Suppressor macrophage treated with lipopolysaccharide for 4 hours (primary cell): ENCODE measurements at regions not wholly inside any gene's neighbourhood (a gene's known extent, or its start where the extent isn't known, plus 50 kb on each side); places are given as distances from the start of the nearest gene placed in this dataset.

Source experiments
- DNase-seq: peaks from one replicate; pipeline ENCODE4 v3.0.0-alpha.2; 2020

DNA sequence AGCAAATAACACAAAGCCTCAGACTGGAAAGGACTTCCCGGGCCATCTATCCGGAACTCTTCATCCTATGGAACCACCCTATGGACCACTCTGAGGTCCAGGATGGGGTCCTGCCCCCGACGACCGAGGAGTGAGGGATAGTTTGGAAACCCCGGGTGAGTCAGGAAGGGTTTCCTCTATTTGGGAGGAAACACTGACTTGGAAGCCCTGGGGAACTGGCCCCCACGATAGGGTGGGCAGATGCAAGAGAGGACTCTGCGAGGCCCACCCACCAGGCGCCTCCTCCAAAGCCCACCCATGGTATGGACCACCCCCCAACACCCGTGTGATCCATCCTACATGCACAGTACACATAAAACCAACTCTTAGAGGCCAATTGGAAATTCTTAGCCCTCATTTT, 69.4 kb downstream of the CPN2 start:
- DNase-seq = no peak

GRCh38 chr3:194282436-194283122, 68.5 kb downstream of the CPN2 start:
- DNase-seq = no peak

DNA sequence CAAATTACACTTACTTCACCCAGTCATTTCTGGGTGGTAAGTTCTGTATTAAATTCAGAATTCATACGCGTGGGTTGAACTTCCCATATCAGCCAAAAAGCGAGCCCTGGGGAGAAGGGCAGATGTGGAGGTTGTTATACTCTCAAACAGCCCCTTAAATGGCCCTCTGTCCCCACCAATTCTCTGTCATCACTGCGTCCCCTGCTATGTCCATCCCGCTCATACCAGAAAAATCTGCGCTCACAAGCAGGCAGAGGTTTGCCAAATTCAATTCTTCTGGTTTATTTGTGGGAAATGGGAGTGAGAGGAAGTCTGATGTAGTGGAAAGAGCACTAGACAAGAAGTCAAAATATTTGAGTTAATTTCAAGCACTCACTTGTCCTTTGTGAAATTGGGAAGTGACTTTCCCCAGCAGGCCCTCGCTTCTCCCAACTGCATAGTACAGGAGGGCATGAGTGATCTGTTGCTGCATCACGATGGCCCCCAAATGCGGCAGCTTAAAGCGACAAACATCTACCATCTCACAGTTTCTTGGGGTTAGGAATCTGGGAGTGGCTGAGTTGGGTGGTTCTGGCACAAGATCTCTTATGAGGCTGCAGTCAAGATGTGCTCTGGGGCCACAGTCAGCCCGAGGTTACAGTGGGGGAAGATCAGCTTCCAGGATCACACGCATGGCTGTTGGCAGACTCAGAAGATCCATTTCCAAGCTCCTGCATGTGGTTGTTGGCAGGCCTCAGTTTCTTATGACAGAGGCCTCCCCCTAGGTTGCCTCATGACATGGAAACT, 67.7 kb downstream of the CPN2 start:
- DNase-seq = no peak

GRCh38 chr3:194284351-194284750, 66.8 kb downstream of the CPN2 start:
- no peak for DNase-seq

- DNase-seq = no peak
Observed at GRCh38 chr3:194285024-194285849, 65.9 kb downstream of the CPN2 start.

DNA sequence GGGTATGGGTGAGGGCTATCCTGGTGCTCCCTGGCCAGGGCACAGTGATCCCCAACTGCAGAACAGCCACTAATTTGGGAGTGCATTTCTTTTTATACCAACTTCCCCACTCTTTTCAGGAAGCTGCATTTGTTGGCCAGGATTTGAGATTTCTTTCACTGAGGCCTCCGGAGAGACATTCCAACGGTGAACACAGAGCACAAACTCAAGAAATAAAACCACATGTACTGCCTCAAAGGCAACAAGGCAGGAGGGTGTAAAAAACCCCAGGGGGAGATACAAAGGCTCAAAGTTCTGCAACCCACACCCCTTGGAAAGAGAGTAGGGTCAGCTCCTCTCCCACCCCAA, 65.3 kb downstream of the CPN2 start:
- DNase-seq = no peak

DNA sequence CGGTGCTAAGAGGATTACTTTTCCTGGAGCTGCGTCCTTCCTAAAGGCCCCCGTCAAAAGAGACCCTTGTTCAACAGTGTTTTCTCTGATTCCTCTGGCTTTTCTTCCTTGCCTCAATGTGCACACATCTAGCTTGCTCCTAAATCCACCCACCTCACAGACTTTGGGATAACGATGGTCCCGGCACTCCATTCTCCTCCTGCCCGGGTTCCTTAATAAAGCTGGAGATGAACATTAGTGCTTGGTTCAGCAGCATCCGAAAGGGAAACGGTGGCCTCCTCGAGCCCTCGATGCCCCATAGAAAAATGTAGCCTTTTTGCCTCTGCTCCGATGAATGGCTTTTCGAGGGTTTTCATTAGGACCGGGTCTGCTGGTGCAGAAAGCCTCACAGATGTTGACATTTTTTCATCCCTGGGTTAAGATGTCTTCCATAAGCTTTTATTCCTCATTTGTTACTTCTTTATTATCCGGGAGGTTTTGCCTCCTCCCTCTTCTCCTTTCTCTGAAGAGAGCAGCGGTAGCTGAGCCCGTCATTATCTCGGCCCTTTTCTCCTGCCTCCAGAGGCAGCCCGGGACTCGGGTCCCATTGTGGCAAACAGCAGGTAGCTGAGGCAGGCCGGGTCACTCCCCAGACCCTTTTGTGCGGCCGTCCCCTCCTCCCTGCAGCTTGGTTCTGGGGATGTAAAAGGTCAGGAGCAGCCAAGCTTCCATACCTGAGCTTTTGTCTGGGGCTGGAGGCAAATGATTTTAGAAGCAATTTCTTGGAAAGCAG, 64.6 kb downstream of the CPN2 start:
- DNase-seq = no peak

- no peak for DNase-seq
Observed at GRCh38 chr3:194287374-194287773, 63.8 kb downstream of the CPN2 start.

DNA sequence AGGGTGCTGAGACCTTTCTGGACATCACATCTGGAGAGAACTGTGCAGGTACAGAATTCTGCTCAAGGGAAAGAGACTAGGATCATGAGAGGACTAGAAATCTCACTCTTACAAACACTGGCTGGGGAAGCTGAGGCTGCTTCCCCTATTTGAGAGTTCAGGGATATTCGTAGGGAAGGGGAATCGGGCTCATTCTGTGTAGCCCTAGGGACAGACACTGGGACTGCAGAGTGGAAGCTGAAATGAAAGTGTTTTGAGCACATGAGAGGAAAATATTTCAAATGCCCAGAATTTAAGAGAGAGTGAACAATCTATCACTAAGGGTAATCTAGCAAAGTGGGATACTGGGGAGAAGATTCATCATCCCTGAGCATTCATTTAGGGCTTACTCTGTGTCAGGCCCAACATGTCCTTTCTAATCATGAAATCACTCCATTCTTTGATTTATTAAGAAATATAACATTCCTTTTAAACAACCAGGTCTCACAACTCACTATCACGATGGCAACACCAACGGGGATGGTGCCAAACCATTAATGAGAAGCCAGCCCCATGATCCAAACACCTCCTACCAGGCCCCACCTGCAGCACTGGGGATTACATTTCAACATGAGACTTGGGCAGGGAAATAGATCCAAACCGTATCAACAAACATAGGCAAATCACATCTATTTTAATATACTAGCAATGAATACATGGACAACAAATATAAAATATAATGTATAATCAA, 63.0 kb downstream of the CPN2 start:
- DNase-seq = no peak
